ENCODE measurements at regions not wholly inside any gene's neighbourhood (a gene's known extent, or its start where the extent isn't known, plus 50 kb on each side); places are given as distances from the start of the nearest gene placed in this dataset.

DNA sequence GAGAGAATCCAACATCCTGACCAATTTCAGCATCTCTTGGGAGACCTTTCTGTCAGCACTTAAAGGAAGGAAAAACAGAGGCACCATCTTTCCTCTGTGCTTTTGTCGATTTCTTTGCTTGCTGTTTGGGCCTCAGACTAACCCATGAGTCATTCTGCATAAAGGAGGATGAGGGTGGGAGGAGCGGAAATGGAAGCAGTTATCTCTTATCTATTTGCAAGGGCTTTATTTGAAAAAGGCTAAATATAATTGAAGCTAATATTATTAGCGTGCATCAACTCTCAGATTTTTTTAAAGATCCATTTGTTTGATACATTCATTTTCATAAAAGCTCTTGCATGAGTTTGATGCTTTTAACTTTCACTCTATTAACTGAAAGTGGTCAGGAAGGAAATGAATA, 72.9 kb downstream of the ZNF622 start:
- no peak overlapping the region for H3K9ac ChIP-seq (ENCODE audit: insufficient read length, low read depth)
- H3K27me3 ChIP-seq (ENCODE audit: insufficient read depth, insufficient read length) = no peaks in the 10 kb centered on the region
- H3K4me3 ChIP-seq (ENCODE audit: insufficient read length, low read depth) = no peak overlapping the region
- H3K9me3 ChIP-seq (ENCODE audit: insufficient read depth, low read length) = no peaks in the 10 kb centered on the region
- DNase-seq (ENCODE audit: low read depth, low spot score) = no peak
- H3K4me1 ChIP-seq (ENCODE audit: insufficient read depth, insufficient read length) = no peaks in the 10 kb centered on the region
- no peak for TF ChIP-seq SUZ12 (IDR thresholded peaks at IDR 0.05; ENCODE audit: extremely low read depth, insufficient read depth, insufficient read length)
- TF ChIP-seq YY1 (IDR thresholded peaks at IDR 0.05; ENCODE audit: insufficient read depth, insufficient read length) = no peak
- no peak for TF ChIP-seq ZNF274 (IDR thresholded peaks at IDR 0.05; ENCODE audit: low read depth, low read length)
- H3K36me3 ChIP-seq (ENCODE audit: insufficient read depth, insufficient read length, low read length) = no peaks in the 10 kb centered on the region

DNA sequence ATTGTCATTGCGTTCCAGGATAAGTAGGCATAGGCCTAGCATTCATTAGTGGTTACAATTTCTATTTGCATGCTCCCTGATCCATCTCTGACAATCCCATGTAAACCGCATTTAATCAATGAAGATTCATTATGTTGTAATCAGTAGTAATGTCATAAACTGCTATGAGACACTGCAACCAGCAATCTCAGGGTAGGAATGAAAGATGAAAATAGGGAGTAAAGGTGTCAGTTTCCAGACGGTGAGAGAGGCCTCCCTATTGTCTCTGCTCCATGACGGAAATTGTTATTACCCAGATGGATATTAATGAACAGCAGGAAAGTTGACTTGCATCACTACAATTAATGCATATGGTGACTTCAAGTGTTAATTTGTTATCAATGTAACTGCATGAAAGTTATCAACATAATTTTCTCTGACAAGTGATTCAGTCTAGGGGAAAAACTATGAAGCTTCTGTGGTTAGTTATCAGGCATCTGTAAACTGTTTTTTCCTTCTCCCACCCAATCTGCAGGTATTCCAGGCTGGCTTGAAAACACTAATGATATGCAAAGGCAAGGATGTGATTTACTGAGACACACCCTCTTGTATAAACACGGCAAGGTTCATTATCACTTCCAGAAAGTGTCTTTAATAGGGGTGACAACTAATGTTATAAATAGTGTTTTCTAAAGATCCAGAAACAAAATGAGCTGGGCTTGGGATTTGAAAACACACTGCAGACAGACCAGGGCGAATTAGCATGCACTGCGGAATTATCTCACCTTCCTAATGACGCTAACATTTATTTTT, 73.5 kb downstream of the ZNF622 start:
- H3K4me3 ChIP-seq (ENCODE audit: insufficient read length, low read depth) = no peak overlapping the region
- TF ChIP-seq ZNF274 (IDR thresholded peaks at IDR 0.05; ENCODE audit: low read depth, low read length) (no peak), SUZ12 (IDR thresholded peaks at IDR 0.05; ENCODE audit: extremely low read depth, insufficient read depth, insufficient read length) (no peak), YY1 (IDR thresholded peaks at IDR 0.05; ENCODE audit: insufficient read depth, insufficient read length) (no peak)
- DNase-seq (ENCODE audit: low read depth, low spot score) = no peak
- H3K4me1 ChIP-seq (ENCODE audit: insufficient read depth, insufficient read length) = no peaks in the 10 kb centered on the region
- H3K36me3 ChIP-seq (ENCODE audit: insufficient read depth, insufficient read length, low read length) = no peaks in the 10 kb centered on the region
- H3K9me3 ChIP-seq (ENCODE audit: insufficient read depth, low read length) = no peaks in the 10 kb centered on the region
- H3K27me3 ChIP-seq (ENCODE audit: insufficient read depth, insufficient read length) = no peaks in the 10 kb centered on the region
- H3K9ac ChIP-seq (ENCODE audit: insufficient read length, low read depth) = no peak overlapping the region

DNA sequence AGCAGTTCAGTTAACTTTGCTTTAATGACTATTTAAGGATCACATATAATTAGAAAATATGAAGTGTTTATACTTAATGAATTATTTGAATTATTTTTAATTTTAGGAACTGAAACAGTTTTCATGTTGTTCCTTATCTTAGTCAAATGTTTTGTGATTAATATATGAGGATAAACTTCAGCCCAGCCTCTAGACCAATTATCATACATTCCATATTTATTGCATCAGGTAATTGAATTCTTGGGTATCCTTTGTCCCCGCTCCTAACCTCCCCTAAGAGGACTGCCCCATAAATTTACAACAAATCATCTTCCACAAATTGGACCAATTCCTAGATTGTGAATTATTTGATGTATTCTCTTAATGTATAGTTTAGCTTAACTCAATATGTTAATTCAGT, 74.8 kb downstream of the ZNF622 start:
- Histone ChIP-seq H3K9me3 (ENCODE audit: insufficient read depth, low read length) (no peaks in the 10 kb centered on the region), H3K27me3 (ENCODE audit: insufficient read depth, insufficient read length) (no peaks in the 10 kb centered on the region), H3K4me1 (ENCODE audit: insufficient read depth, insufficient read length) (no peaks in the 10 kb centered on the region), H3K4me3 (ENCODE audit: insufficient read length, low read depth) (no peak overlapping the region), H3K9ac (ENCODE audit: insufficient read length, low read depth) (no peak overlapping the region), H3K36me3 (ENCODE audit: insufficient read depth, insufficient read length, low read length) (no peaks in the 10 kb centered on the region)
- DNase-seq (ENCODE audit: low read depth, low spot score) = no peak
- TF ChIP-seq YY1 (IDR thresholded peaks at IDR 0.05; ENCODE audit: insufficient read depth, insufficient read length) = no peak
- no peak for TF ChIP-seq SUZ12 (IDR thresholded peaks at IDR 0.05; ENCODE audit: extremely low read depth, insufficient read depth, insufficient read length)
- no peak for TF ChIP-seq ZNF274 (IDR thresholded peaks at IDR 0.05; ENCODE audit: low read depth, low read length)

DNA sequence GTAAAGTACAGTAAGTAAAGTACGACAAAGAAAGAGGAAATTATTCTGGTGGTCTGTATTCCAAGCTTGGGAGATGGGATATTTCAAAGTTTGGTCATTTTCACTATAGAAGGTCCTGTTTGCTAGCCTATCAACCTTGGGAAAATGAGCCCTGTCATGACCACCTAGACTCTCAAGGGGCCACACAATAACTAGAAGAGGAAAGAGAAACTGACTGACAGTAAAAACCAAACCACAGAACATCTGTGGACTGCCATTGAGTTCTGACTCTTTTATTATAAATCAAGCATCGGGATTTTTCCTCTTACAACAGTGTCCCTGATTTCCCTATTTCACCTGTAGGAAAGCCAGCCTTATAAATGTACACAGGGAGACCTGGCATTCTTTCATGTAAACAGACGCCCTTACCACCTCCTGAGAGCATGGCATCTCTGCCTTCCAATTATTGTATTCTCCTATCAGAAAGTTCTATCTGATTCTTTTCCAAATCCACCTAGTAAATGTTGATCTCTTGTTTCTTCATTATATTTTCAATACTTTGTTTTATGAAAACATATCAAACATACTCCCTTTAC, 80.0 kb downstream of the ZNF622 start:
- TF ChIP-seq YY1 (IDR thresholded peaks at IDR 0.05; ENCODE audit: insufficient read depth, insufficient read length) = no peak
- TF ChIP-seq SUZ12 (IDR thresholded peaks at IDR 0.05; ENCODE audit: extremely low read depth, insufficient read depth, insufficient read length) = no peak
- TF ChIP-seq ZNF274 (IDR thresholded peaks at IDR 0.05; ENCODE audit: low read depth, low read length) = no peak
- no peaks in the 10 kb centered on the region for H3K9me3 ChIP-seq (ENCODE audit: insufficient read depth, low read length)
- H3K4me3 ChIP-seq (ENCODE audit: insufficient read length, low read depth) = no peak overlapping the region
- no peaks in the 10 kb centered on the region for H3K4me1 ChIP-seq (ENCODE audit: insufficient read depth, insufficient read length)
- no peaks in the 10 kb centered on the region for H3K36me3 ChIP-seq (ENCODE audit: insufficient read depth, insufficient read length, low read length)
- no peaks in the 10 kb centered on the region for H3K27me3 ChIP-seq (ENCODE audit: insufficient read depth, insufficient read length)
- DNase-seq (ENCODE audit: low read depth, low spot score) = no peak
- no peak overlapping the region for H3K9ac ChIP-seq (ENCODE audit: insufficient read length, low read depth)

DNA sequence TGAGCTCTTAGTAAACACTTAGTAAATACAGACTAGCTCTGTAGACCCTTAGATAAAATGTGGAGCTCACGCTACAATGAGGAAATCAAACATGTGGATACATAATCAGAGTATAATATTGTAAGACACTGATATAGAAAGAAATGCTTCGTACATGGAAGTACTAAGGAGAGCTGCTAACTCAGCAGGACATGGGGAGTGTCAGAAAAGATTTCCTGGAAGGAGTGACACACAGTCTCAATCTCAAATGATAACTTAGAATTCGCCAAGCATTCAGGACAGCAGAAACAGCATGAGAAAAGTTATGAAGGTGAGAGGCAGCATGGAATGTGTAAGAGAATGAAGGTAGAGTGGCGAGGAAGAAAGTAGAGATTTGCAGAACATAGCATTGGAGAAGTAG, 80.8 kb downstream of the ZNF622 start:
- no peak for DNase-seq (ENCODE audit: low read depth, low spot score)
- no peak overlapping the region for H3K9ac ChIP-seq (ENCODE audit: insufficient read length, low read depth)
- H3K4me1 ChIP-seq (ENCODE audit: insufficient read depth, insufficient read length) = no peaks in the 10 kb centered on the region
- TF ChIP-seq SUZ12 (IDR thresholded peaks at IDR 0.05; ENCODE audit: extremely low read depth, insufficient read depth, insufficient read length) (no peak), ZNF274 (IDR thresholded peaks at IDR 0.05; ENCODE audit: low read depth, low read length) (no peak), YY1 (IDR thresholded peaks at IDR 0.05; ENCODE audit: insufficient read depth, insufficient read length) (no peak)
- no peaks in the 10 kb centered on the region for H3K36me3 ChIP-seq (ENCODE audit: insufficient read depth, insufficient read length, low read length)
- H3K4me3 ChIP-seq (ENCODE audit: insufficient read length, low read depth) = no peak overlapping the region
- H3K27me3 ChIP-seq (ENCODE audit: insufficient read depth, insufficient read length) = no peaks in the 10 kb centered on the region
- no peaks in the 10 kb centered on the region for H3K9me3 ChIP-seq (ENCODE audit: insufficient read depth, low read length)

DNA sequence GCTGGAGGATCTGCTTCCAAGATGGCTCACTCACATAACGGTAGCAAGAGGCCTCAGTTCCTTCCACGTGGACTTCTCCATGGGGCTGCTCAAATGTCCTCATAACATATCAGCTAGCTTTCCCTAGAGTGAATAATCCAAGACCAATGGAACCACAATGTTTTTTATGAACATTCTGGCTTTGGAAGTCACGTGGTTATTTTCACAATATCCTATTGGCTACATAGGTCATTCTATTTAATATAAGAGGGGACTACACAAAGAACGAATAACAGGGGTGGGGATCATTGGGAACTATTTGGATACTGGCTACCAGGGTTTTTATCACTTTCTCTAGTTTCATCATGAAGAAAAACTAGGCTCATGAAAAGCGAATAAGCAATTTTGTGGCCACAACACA, 81.4 kb downstream of the ZNF622 start:
- DNase-seq (ENCODE audit: low read depth, low spot score) = no peak
- no peaks in the 10 kb centered on the region for H3K4me1 ChIP-seq (ENCODE audit: insufficient read depth, insufficient read length)
- no peaks in the 10 kb centered on the region for H3K27me3 ChIP-seq (ENCODE audit: insufficient read depth, insufficient read length)
- no peak for TF ChIP-seq YY1 (IDR thresholded peaks at IDR 0.05; ENCODE audit: insufficient read depth, insufficient read length)
- no peak for TF ChIP-seq ZNF274 (IDR thresholded peaks at IDR 0.05; ENCODE audit: low read depth, low read length)
- TF ChIP-seq SUZ12 (IDR thresholded peaks at IDR 0.05; ENCODE audit: extremely low read depth, insufficient read depth, insufficient read length) = no peak
- H3K36me3 ChIP-seq (ENCODE audit: insufficient read depth, insufficient read length, low read length) = no peaks in the 10 kb centered on the region
- H3K9me3 ChIP-seq (ENCODE audit: insufficient read depth, low read length) = no peaks in the 10 kb centered on the region
- H3K4me3 ChIP-seq (ENCODE audit: insufficient read length, low read depth) = no peak overlapping the region
- H3K9ac ChIP-seq (ENCODE audit: insufficient read length, low read depth) = no peak overlapping the region

DNA sequence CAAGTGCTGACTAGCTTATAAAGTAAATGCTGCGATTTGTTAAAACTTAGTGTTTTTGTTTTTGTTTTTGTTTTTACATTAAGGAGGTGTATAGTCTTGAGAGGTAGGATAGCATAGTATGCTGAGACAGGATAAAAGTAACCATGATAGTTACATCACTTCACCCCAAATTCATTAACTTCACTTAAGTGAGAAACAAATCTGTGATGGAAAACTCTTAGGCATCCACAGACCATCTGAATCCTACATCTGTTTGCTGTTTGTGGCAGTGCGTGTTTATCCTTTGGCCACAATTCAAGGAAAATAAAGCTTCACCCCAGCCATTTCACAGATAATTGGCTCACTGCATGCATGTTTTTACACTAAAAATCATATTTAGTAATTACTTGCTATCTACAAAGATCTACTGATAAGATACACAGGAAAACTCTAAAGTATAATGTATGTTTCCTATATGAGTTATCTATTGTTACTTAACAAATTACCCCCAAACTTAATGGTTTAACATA, 82.0 kb downstream of the ZNF622 start:
- Histone ChIP-seq H3K4me3 (ENCODE audit: insufficient read length, low read depth) (no peak overlapping the region), H3K36me3 (ENCODE audit: insufficient read depth, insufficient read length, low read length) (no peaks in the 10 kb centered on the region), H3K9ac (ENCODE audit: insufficient read length, low read depth) (no peak overlapping the region), H3K27me3 (ENCODE audit: insufficient read depth, insufficient read length) (no peaks in the 10 kb centered on the region), H3K4me1 (ENCODE audit: insufficient read depth, insufficient read length) (no peaks in the 10 kb centered on the region), H3K9me3 (ENCODE audit: insufficient read depth, low read length) (no peaks in the 10 kb centered on the region)
- TF ChIP-seq YY1 (IDR thresholded peaks at IDR 0.05; ENCODE audit: insufficient read depth, insufficient read length) (no peak), ZNF274 (IDR thresholded peaks at IDR 0.05; ENCODE audit: low read depth, low read length) (no peak), SUZ12 (IDR thresholded peaks at IDR 0.05; ENCODE audit: extremely low read depth, insufficient read depth, insufficient read length) (no peak)
- DNase-seq (ENCODE audit: low read depth, low spot score) = no peak

All from NT2/D1 (cell line).